ENCODE measurements at regions not wholly inside any gene's neighbourhood (a gene's known extent, or its start where the extent isn't known, plus 50 kb on each side); places are given as distances from the start of the nearest gene placed in this dataset.

GRCh38 chr2:15803543-15804245, 136.7 kb upstream of the MYCN start:
- TF ChIP-seq CTCF (IDR thresholded peaks at IDR 0.05): no peak
- no peak for TF ChIP-seq POLR2A (IDR thresholded peaks at IDR 0.05)

Measured in right lobe of liver (tissue), 4 donors.